ENCODE measurements at regions not wholly inside any gene's neighbourhood (a gene's known extent, or its start where the extent isn't known, plus 50 kb on each side); places are given as distances from the start of the nearest gene placed in this dataset.
A peak's percentile ranks its signal among the peaks of the same experiment; 100 is the strongest.

DNA sequence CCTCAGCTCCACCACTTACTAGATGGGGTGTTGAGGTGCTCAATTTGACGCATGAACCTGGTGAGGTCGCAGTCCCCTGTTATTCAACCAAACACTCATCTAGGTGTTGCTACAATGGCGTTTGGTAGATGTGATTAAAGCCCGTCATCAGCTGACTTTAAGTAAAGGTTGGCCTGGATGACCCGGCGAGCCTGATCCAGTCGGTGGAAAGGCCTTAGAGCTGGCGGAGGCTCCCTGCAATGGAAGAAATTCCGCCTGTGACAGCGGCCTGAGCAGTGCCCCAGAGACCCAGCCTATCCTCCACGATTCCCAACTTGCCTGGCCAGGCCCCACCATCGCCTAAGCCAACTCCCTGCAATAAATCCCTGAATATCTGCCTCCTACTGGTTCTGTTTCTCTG lies 171.4 kb downstream of the BMP7 start:
- intact Hi-C loops (cut with DNase I) = loop anchor here in 7 of 10 donors (5.0 to 10.0 kb wide), 7 partner anchors 70 to 400 kb away; partner anchors contain the start of gene BMP7 (in 2 of the 7)
- ATAC-seq (no peak), DNase-seq (no peak)
- Histone ChIP-seq H3K27ac (no peak overlapping the region), H3K4me3 (no peak overlapping the region), H3K9me3 (no peaks in the 10 kb centered on the region), H3K27me3 (peaks cover 0 to 26% (median 8%) of the 10 kb centered on the region in 7 donors), H3K4me1 (peaks cover 0 to 5% (median 0%) of the 10 kb centered on the region in 9 donors), H3K36me3 (no peaks in the 10 kb centered on the region)
- TF ChIP-seq, protein P1, sequence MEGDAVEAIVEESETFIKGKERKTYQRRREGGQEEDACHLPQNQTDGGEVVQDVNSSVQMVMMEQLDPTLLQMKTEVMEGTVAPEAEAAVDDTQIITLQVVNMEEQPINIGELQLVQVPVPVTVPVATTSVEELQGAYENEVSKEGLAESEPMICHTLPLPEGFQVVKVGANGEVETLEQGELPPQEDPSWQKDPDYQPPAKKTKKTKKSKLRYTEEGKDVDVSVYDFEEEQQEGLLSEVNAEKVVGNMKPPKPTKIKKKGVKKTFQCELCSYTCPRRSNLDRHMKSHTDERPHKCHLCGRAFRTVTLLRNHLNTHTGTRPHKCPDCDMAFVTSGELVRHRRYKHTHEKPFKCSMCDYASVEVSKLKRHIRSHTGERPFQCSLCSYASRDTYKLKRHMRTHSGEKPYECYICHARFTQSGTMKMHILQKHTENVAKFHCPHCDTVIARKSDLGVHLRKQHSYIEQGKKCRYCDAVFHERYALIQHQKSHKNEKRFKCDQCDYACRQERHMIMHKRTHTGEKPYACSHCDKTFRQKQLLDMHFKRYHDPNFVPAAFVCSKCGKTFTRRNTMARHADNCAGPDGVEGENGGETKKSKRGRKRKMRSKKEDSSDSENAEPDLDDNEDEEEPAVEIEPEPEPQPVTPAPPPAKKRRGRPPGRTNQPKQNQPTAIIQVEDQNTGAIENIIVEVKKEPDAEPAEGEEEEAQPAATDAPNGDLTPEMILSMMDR (IDR thresholded peaks at IDR 0.05) = no peak
- 79 to 80% methylated on average over 12 of the region's 12 CpGs for WGBS, 2 donors

DNA sequence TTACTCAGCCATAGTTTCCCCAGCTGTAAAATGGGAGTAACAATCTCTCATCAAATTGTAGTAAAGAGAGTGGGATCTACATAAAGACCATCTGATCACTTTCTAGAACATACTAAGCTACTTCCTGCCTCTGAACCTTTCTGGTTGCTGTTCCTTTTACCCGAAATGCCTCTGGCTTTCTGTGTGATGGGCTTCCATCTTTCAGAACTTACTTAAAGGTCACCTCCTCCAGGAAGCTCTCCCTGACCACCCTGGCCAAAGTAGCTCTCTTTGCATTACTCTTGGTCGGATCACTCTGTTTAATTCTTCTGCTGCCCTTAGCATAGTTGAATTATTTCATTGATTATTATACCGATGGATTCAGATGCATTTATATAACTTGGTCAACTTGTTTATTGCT lies 171.0 kb downstream of the BMP7 start:
- no peak overlapping the region for H3K27ac ChIP-seq
- no peaks in the 10 kb centered on the region for H3K9me3 ChIP-seq
- no peaks in the 10 kb centered on the region for H3K36me3 ChIP-seq
- DNase-seq = no peak
- H3K4me1 ChIP-seq = peaks cover 0 to 5% (median 0%) of the 10 kb centered on the region in 9 donors
- H3K4me3 ChIP-seq = no peak overlapping the region
- TF ChIP-seq, protein P1 (IDR thresholded peaks at IDR 0.05) = no peak
- no peak for ATAC-seq
- 85 to 88% methylated on average over 3 of the region's 3 CpGs for WGBS, 2 donors
- peaks cover 0 to 26% (median 8%) of the 10 kb centered on the region in 7 donors for H3K27me3 ChIP-seq
- intact Hi-C loops (cut with DNase I) = loop anchor here in 3 of 10 donors (10.0 kb wide), 3 partner anchors 69 to 399 kb away; no protein-coding TSS in a partner anchor

GRCh38 chr20:57097245-57097915 lies 169.1 kb downstream of the BMP7 start:
- Histone ChIP-seq H3K4me3 (no peak overlapping the region), H3K27me3 (peaks cover 0 to 18% (median 7%) of the 10 kb centered on the region in 7 donors), H3K27ac (no peak overlapping the region), H3K4me1 (no peaks in the 10 kb centered on the region), H3K9me3 (no peaks in the 10 kb centered on the region), H3K36me3 (no peaks in the 10 kb centered on the region)
- DNase-seq (no peak), ATAC-seq (peak in 3 of 8 donors; percentile 49 to 67 (median 63))
- TF ChIP-seq, protein P1 (IDR thresholded peaks at IDR 0.05) = no peak
- 50 to 61% methylated on average over 9 of the region's 9 CpGs for WGBS, 2 donors
- intact Hi-C loops (cut with DNase I) = loop anchor here in 3 of 10 donors (10.0 kb wide), 3 partner anchors 67 to 397 kb away; no protein-coding TSS in a partner anchor

DNA sequence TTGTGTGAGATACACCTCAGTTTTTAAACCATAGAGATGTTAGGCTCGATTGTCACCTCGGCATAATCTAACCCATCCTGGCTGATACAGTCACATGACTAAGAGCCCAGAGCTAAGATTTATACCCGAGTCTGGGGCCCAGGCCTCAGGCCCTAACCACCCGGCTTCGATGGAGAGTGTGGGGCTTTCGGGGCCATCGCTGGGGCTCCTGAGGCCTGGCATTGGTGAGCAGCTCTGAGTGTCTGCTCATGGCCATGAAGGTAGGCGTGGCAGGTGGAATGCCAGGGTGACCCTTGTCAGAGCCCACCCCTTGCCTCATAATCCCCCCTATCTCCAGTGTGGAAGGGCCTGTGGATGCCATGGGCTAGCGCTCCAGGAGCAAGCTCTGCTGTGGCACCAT lies 164.3 kb downstream of the BMP7 start:
- Histone ChIP-seq H3K36me3 (no peaks in the 10 kb centered on the region), H3K4me1 (no peaks in the 10 kb centered on the region), H3K9me3 (no peaks in the 10 kb centered on the region), H3K4me3 (no peak overlapping the region), H3K27ac (no peak overlapping the region), H3K27me3 (peaks cover 0 to 20% (median 0%) of the 10 kb centered on the region in 7 donors)
- DNase-seq (no peak), ATAC-seq (no peak)
- TF ChIP-seq, protein P1 (IDR thresholded peaks at IDR 0.05) = no peak
- WGBS, 2 donors = 86 to 87% methylated on average over 9 of the region's 9 CpGs
- intact Hi-C loops (cut with DNase I) = no loop called here
